ENCODE measurements at regions not wholly inside any gene's neighbourhood (a gene's known extent, or its start where the extent isn't known, plus 50 kb on each side); places are given as distances from the start of the nearest gene placed in this dataset.

DNA sequence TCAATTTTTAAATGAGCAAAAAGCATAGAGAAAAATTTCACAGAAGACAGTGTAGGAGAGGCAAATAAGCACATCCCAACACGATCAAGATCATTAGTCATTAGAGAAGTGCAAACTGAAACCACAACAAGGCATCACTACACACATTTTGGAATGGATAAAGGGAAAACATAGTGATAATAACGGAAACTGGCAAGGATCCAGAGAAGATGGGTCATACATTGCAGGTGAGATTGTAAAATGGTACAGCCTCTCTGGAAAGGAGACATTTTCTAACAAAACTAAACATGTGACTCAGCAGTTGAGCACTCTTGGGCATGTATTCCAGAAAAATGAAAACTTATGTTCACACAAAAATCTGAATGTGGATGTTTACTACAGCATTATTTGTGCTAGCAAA is 98.3 kb upstream of the TMEM17 start:
- TF ChIP-seq CTCF (IDR thresholded peaks at IDR 0.05; ENCODE audit: poor library complexity) = no peak
- no peak for TF ChIP-seq EZH2 (IDR thresholded peaks at IDR 0.05; ENCODE audit: borderline replicate concordance)
- TF ChIP-seq EZH2phosphoT487 (IDR thresholded peaks at IDR 0.05; ENCODE audit: low read depth, severe bottlenecking, unreplicated experiment) = no peak

Measured in hepatocyte (in vitro differentiated cells).